ENCODE measurements at regions not wholly inside any gene's neighbourhood (a gene's known extent, or its start where the extent isn't known, plus 50 kb on each side); places are given as distances from the start of the nearest gene placed in this dataset.

GRCh38 chr12:86834217-86834616 is 578.0 kb upstream of the MGAT4C start:
- H3K4me1 Mint-ChIP-seq (ENCODE audit: unreplicated experiment) = no peaks in the 10 kb centered on the region
- H3K27ac Mint-ChIP-seq (ENCODE audit: unreplicated experiment) = no peak overlapping the region
- H3K4me3 Mint-ChIP-seq (ENCODE audit: unreplicated experiment) = no peak overlapping the region
- DNase-seq (ENCODE audit: low spot score) = no peak
- TF ChIP-seq, protein P1, sequence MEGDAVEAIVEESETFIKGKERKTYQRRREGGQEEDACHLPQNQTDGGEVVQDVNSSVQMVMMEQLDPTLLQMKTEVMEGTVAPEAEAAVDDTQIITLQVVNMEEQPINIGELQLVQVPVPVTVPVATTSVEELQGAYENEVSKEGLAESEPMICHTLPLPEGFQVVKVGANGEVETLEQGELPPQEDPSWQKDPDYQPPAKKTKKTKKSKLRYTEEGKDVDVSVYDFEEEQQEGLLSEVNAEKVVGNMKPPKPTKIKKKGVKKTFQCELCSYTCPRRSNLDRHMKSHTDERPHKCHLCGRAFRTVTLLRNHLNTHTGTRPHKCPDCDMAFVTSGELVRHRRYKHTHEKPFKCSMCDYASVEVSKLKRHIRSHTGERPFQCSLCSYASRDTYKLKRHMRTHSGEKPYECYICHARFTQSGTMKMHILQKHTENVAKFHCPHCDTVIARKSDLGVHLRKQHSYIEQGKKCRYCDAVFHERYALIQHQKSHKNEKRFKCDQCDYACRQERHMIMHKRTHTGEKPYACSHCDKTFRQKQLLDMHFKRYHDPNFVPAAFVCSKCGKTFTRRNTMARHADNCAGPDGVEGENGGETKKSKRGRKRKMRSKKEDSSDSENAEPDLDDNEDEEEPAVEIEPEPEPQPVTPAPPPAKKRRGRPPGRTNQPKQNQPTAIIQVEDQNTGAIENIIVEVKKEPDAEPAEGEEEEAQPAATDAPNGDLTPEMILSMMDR (IDR thresholded peaks at IDR 0.05; ENCODE audit: unreplicated experiment) = no peak
- no peaks in the 10 kb centered on the region for H3K27me3 Mint-ChIP-seq (ENCODE audit: unreplicated experiment)
- H3K36me3 Mint-ChIP-seq (ENCODE audit: low read depth, unreplicated experiment) = no peaks in the 10 kb centered on the region
- H3K9me3 Mint-ChIP-seq (ENCODE audit: unreplicated experiment) = no peaks in the 10 kb centered on the region

- no peak overlapping the region for H3K27ac Mint-ChIP-seq (ENCODE audit: unreplicated experiment)
- H3K9me3 Mint-ChIP-seq (ENCODE audit: unreplicated experiment) = no peaks in the 10 kb centered on the region
- no peaks in the 10 kb centered on the region for H3K27me3 Mint-ChIP-seq (ENCODE audit: unreplicated experiment)
- DNase-seq (ENCODE audit: low spot score) = no peak
- TF ChIP-seq, protein P1 (IDR thresholded peaks at IDR 0.05; ENCODE audit: unreplicated experiment) = no peak
- no peak overlapping the region for H3K4me3 Mint-ChIP-seq (ENCODE audit: unreplicated experiment)
- no peaks in the 10 kb centered on the region for H3K36me3 Mint-ChIP-seq (ENCODE audit: low read depth, unreplicated experiment)
- H3K4me1 Mint-ChIP-seq (ENCODE audit: unreplicated experiment) = no peaks in the 10 kb centered on the region
Observed at GRCh38 chr12:86827409-86827808, 571.2 kb upstream of the MGAT4C start.

- TF ChIP-seq, protein P1 (IDR thresholded peaks at IDR 0.05; ENCODE audit: unreplicated experiment) = no peak
- Mint-ChIP-seq H3K9me3 (ENCODE audit: unreplicated experiment) (no peaks in the 10 kb centered on the region), H3K27me3 (ENCODE audit: unreplicated experiment) (no peaks in the 10 kb centered on the region), H3K36me3 (ENCODE audit: low read depth, unreplicated experiment) (no peaks in the 10 kb centered on the region), H3K27ac (ENCODE audit: unreplicated experiment) (no peak overlapping the region), H3K4me3 (ENCODE audit: unreplicated experiment) (no peak overlapping the region), H3K4me1 (ENCODE audit: unreplicated experiment) (no peaks in the 10 kb centered on the region)
- no peak for DNase-seq (ENCODE audit: low spot score)
Observed at GRCh38 chr12:86826051-86826450, 569.9 kb upstream of the MGAT4C start.

- Mint-ChIP-seq H3K4me1 (ENCODE audit: unreplicated experiment) (no peaks in the 10 kb centered on the region), H3K9me3 (ENCODE audit: unreplicated experiment) (no peaks in the 10 kb centered on the region), H3K27ac (ENCODE audit: unreplicated experiment) (no peak overlapping the region), H3K36me3 (ENCODE audit: low read depth, unreplicated experiment) (no peaks in the 10 kb centered on the region), H3K27me3 (ENCODE audit: unreplicated experiment) (no peaks in the 10 kb centered on the region), H3K4me3 (ENCODE audit: unreplicated experiment) (no peak overlapping the region)
- no peak for DNase-seq (ENCODE audit: low spot score)
- TF ChIP-seq, protein P1 (IDR thresholded peaks at IDR 0.05; ENCODE audit: unreplicated experiment) = no peak
Observed at GRCh38 chr12:86801439-86801838, 545.2 kb upstream of the MGAT4C start.

- Mint-ChIP-seq H3K27ac (ENCODE audit: unreplicated experiment) (no peak overlapping the region), H3K9me3 (ENCODE audit: unreplicated experiment) (no peaks in the 10 kb centered on the region), H3K4me1 (ENCODE audit: unreplicated experiment) (no peaks in the 10 kb centered on the region), H3K4me3 (ENCODE audit: unreplicated experiment) (no peak overlapping the region), H3K36me3 (ENCODE audit: low read depth, unreplicated experiment) (no peaks in the 10 kb centered on the region), H3K27me3 (ENCODE audit: unreplicated experiment) (no peaks in the 10 kb centered on the region)
- TF ChIP-seq, protein P1 (IDR thresholded peaks at IDR 0.05; ENCODE audit: unreplicated experiment) = no peak
- DNase-seq (ENCODE audit: low spot score) = no peak
Observed at GRCh38 chr12:86799616-86800015, 543.4 kb upstream of the MGAT4C start.
